Kidney epithelial cell (primary cell): ENCODE measurements at regions not wholly inside any gene's neighbourhood (a gene's known extent, or its start where the extent isn't known, plus 50 kb on each side); places are given as distances from the start of the nearest gene placed in this dataset.
"Not testable (repeated sequence)": the region's sequence is repeated elsewhere in the genome, so short reads cannot be mapped to it uniquely, and the experiment has no call there.

ENCODE experiments used
- DNase-seq: peaks from one replicate; pipeline ENCODE4 v3.0.0-alpha.2; 2010; ENCODE audit warnings: low read depth
- H3K27me3 ChIP-seq: 2 replicates; pipeline ENCODE4 v1.6.0; 2011; ENCODE audit warnings: low read length; ENCODE audit not compliant: control insufficient read depth, insufficient read depth
- H3K36me3 ChIP-seq: 2 replicates; pipeline ENCODE4 v1.5.1; 2011; ENCODE audit warnings: low read length; ENCODE audit not compliant: control insufficient read depth, insufficient read depth
- H3K4me3 ChIP-seq: 2 replicates; pipeline ENCODE4 v1.5.1; 2011; ENCODE audit warnings: low read depth, mild to moderate bottlenecking, control low read depth, low read length
- CTCF ChIP-seq: IDR thresholded peaks from 2 replicates; pipeline ENCODE4 v1.5.1; 2011; ENCODE audit warnings: mild to moderate bottlenecking, moderate library complexity, low read length, control low read depth, inconsistent platforms; ENCODE audit not compliant: insufficient read depth, poor library complexity, severe bottlenecking

GRCh38 chrX:99988532-99988931, 421.5 kb downstream of the PCDH19 start:
- H3K4me3 ChIP-seq, DNase-seq, H3K36me3 ChIP-seq, H3K27me3 ChIP-seq: not testable (repeated sequence)

GRCh38 chrX:99973572-99974226, 436.4 kb downstream of the PCDH19 start:
- no peaks in the 10 kb centered on the region for H3K36me3 ChIP-seq
- H3K4me3 ChIP-seq: no peak overlapping the region
- no peak for TF ChIP-seq CTCF
- H3K27me3 ChIP-seq: no peaks in the 10 kb centered on the region
- no peak for DNase-seq

- no peak overlapping the region for H3K4me3 ChIP-seq
- no peaks in the 10 kb centered on the region for H3K36me3 ChIP-seq
- H3K27me3 ChIP-seq: no peaks in the 10 kb centered on the region
- no peak for DNase-seq
- no peak for TF ChIP-seq CTCF
Observed at GRCh38 chrX:99939883-99940232, 470.2 kb downstream of the PCDH19 start.

GRCh38 chrX:99939206-99939882, 470.7 kb downstream of the PCDH19 start:
- DNase-seq, H3K36me3 ChIP-seq, H3K4me3 ChIP-seq, H3K27me3 ChIP-seq: not testable (repeated sequence)

- Histone ChIP-seq H3K4me3 (no peak overlapping the region), H3K27me3 (no peaks in the 10 kb centered on the region)
- no peak for TF ChIP-seq CTCF
Observed at GRCh38 chrX:99938464-99938863, 471.6 kb downstream of the PCDH19 start.

GRCh38 chrX:99933865-99934264, 476.2 kb downstream of the PCDH19 start:
- TF ChIP-seq CTCF: no peak
- Histone ChIP-seq H3K36me3 (no peaks in the 10 kb centered on the region), H3K4me3 (no peak overlapping the region), H3K27me3 (no peaks in the 10 kb centered on the region)
- DNase-seq: no peak

More at GRCh38 chrX:99938464-99938863, 471.6 kb downstream of the PCDH19 start:
- no peak for DNase-seq
- no peaks in the 10 kb centered on the region for H3K36me3 ChIP-seq

GRCh38 chrX:99914635-99915034, 495.4 kb downstream of the PCDH19 start:
- TF ChIP-seq CTCF: no peak
- Histone ChIP-seq H3K36me3 (no peaks in the 10 kb centered on the region), H3K4me3 (no peak overlapping the region), H3K27me3 (no peaks in the 10 kb centered on the region)
- DNase-seq: no peak
